ENCODE measurements at regions not wholly inside any gene's neighbourhood (a gene's known extent, or its start where the extent isn't known, plus 50 kb on each side); places are given as distances from the start of the nearest gene placed in this dataset.

DNA sequence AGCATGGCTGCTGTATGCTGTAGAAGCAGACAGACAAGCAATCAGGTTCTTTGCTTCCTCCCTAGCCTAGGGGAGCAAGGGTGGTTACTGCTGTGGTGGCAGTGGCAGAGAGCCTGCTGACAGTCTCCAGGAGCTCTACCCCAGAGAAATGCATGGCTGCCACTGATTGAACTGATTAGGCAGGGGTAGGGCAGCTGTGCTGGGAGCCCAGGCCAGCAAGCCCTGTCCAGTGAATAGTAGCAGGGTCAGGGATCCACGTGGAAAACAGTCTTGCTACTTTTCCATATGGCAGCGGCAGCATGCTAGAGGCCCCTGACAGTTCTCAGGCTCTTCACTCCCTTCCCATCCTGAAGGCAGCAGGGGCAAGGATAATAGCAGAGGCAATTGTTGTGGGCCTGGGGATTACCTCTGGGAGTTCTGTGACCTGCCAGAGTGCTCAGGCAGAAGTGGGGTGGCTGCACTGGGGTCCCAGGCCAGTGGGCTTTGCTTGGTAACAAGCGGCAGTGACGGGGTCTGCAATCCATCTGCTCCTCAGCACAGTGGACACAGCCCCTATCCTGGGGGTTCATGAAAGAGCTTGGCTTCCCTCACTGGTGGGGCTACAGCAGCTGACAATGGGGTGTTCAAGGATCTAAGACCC lies 558.8 kb upstream of the GHITM start:
- Histone ChIP-seq H3K36me3 (ENCODE audit: control insufficient read depth in 1 of 2, insufficient read depth in 2 of 2, low read length in 2 of 2) (no peaks in the 10 kb centered on the region), H3K27ac (ENCODE audit: low read length) (no peak overlapping the region), H3K4me1 (ENCODE audit: control insufficient read depth in 1 of 2, insufficient read depth in 2 of 2, low read length in 2 of 2) (no peaks in the 10 kb centered on the region), H3K4me3 (ENCODE audit: low read depth in 1 of 2, low read length in 2 of 2) (no peak overlapping the region), H3K9me3 (ENCODE audit: control insufficient read depth in 1 of 2, low read length in 2 of 2) (no peaks in the 10 kb centered on the region), H3K27me3 (ENCODE audit: low read depth, low read length) (no peaks in the 10 kb centered on the region)

DNA sequence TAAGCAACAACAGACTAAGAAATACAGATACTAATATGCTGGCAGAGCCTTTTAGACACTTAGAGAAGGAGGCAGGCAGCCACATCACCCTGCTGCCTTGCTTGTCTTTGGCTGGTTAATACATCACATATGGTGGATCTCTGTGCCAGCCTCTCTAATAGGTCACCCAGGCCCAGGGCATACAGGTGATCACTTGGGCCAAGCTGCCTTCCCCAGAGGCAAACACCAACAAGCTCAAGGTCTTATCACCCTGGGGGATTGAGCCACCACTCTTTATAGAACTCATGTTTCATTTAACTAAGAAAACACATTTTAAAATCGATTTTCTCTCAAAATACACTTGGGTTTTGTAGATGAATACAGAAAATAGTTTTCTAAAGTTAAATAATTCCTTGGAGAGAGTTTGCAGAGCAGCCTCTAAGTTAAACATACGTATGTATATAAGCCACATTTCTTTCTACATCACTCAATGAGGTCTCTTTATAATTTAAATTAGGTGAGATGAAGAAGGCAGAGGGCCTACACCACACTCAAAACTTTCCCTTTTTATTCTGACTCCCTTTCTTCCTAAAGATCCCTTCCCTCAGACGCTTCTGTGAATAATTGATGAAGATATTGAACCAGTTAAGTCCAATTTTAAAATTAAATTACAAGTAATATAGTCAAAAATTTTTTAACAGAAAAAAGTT lies 556.8 kb upstream of the GHITM start:
- Histone ChIP-seq H3K27me3 (ENCODE audit: low read depth, low read length) (no peaks in the 10 kb centered on the region), H3K27ac (ENCODE audit: low read length) (no peak overlapping the region), H3K36me3 (ENCODE audit: control insufficient read depth in 1 of 2, insufficient read depth in 2 of 2, low read length in 2 of 2) (no peaks in the 10 kb centered on the region), H3K9me3 (ENCODE audit: control insufficient read depth in 1 of 2, low read length in 2 of 2) (no peaks in the 10 kb centered on the region), H3K4me3 (ENCODE audit: low read depth in 1 of 2, low read length in 2 of 2) (no peak overlapping the region), H3K4me1 (ENCODE audit: control insufficient read depth in 1 of 2, insufficient read depth in 2 of 2, low read length in 2 of 2) (no peaks in the 10 kb centered on the region)

GRCh38 chr10:83585686-83586085 lies 553.6 kb upstream of the GHITM start:
- Histone ChIP-seq H3K4me1 (ENCODE audit: control insufficient read depth in 1 of 2, insufficient read depth in 2 of 2, low read length in 2 of 2) (no peaks in the 10 kb centered on the region), H3K9me3 (ENCODE audit: control insufficient read depth in 1 of 2, low read length in 2 of 2) (no peaks in the 10 kb centered on the region), H3K36me3 (ENCODE audit: control insufficient read depth in 1 of 2, insufficient read depth in 2 of 2, low read length in 2 of 2) (no peaks in the 10 kb centered on the region), H3K4me3 (ENCODE audit: low read depth in 1 of 2, low read length in 2 of 2) (no peak overlapping the region), H3K27ac (ENCODE audit: low read length) (no peak overlapping the region), H3K27me3 (ENCODE audit: low read depth, low read length) (no peaks in the 10 kb centered on the region)

- Histone ChIP-seq H3K27ac (ENCODE audit: low read length) (no peak overlapping the region), H3K9me3 (ENCODE audit: control insufficient read depth in 1 of 2, low read length in 2 of 2) (peaks cover 3 to 17% of the 10 kb centered on the region in 2 donors), H3K27me3 (ENCODE audit: low read depth, low read length) (no peaks in the 10 kb centered on the region), H3K4me1 (ENCODE audit: control insufficient read depth in 1 of 2, insufficient read depth in 2 of 2, low read length in 2 of 2) (no peaks in the 10 kb centered on the region), H3K36me3 (ENCODE audit: control insufficient read depth in 1 of 2, insufficient read depth in 2 of 2, low read length in 2 of 2) (no peaks in the 10 kb centered on the region), H3K4me3 (ENCODE audit: low read depth in 1 of 2, low read length in 2 of 2) (no peak overlapping the region)
Measured at GRCh38 chr10:83592337-83592935, 546.9 kb upstream of the GHITM start.

- Histone ChIP-seq H3K27ac (ENCODE audit: low read length) (no peak overlapping the region), H3K4me3 (ENCODE audit: low read depth in 1 of 2, low read length in 2 of 2) (no peak overlapping the region), H3K36me3 (ENCODE audit: control insufficient read depth in 1 of 2, insufficient read depth in 2 of 2, low read length in 2 of 2) (no peaks in the 10 kb centered on the region), H3K27me3 (ENCODE audit: low read depth, low read length) (no peaks in the 10 kb centered on the region), H3K4me1 (ENCODE audit: control insufficient read depth in 1 of 2, insufficient read depth in 2 of 2, low read length in 2 of 2) (no peaks in the 10 kb centered on the region), H3K9me3 (ENCODE audit: control insufficient read depth in 1 of 2, low read length in 2 of 2) (no peaks in the 10 kb centered on the region)
Measured at GRCh38 chr10:83603708-83604107, 535.6 kb upstream of the GHITM start.

DNA sequence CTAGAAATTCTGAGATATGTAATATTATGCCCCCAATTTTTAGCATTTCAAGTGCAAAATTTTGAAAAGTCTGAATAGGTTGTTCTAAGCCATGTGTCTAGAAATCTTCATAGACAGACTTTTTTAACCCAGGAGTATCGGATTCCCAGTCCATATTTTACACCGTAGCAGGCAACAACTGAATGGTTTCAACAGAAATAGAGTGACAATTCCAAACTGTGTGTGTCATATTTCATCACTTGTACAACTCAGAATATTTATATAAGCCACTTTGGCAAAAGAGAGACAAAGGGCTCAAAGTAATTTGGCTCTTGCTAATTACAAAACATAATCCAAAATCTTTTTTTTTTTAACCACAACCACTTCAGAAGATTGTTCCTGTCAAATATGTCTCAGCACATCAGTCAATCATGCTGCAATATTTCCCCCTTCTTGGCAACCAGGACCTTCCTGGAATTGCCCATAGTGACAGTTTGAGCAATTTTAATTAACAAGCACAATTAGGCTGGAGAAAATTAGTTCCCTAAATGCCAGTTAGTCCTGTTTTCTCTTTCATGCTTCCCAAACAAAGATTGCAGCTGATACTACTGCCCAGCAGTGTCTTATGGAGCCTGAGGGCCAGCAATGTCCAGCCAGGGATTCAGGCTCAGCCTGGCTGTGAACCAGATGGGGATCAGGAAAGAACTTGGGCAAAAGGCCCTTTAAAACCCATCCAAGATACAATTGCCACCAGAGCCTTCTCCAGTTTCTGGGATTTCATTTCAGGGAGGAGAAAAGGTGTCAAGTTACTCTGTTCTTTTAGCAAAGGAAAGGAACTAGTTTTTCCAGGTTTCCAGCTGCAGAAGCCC lies 533.3 kb upstream of the GHITM start:
- Histone ChIP-seq H3K9me3 (ENCODE audit: control insufficient read depth in 1 of 2, low read length in 2 of 2) (no peaks in the 10 kb centered on the region), H3K36me3 (ENCODE audit: control insufficient read depth in 1 of 2, insufficient read depth in 2 of 2, low read length in 2 of 2) (no peaks in the 10 kb centered on the region), H3K27me3 (ENCODE audit: low read depth, low read length) (no peaks in the 10 kb centered on the region), H3K4me3 (ENCODE audit: low read depth in 1 of 2, low read length in 2 of 2) (no peak overlapping the region), H3K4me1 (ENCODE audit: control insufficient read depth in 1 of 2, insufficient read depth in 2 of 2, low read length in 2 of 2) (no peaks in the 10 kb centered on the region), H3K27ac (ENCODE audit: low read length) (no peak overlapping the region)

- Histone ChIP-seq H3K4me1 (ENCODE audit: control insufficient read depth in 1 of 2, insufficient read depth in 2 of 2, low read length in 2 of 2) (no peaks in the 10 kb centered on the region), H3K27me3 (ENCODE audit: low read depth, low read length) (no peaks in the 10 kb centered on the region), H3K27ac (ENCODE audit: low read length) (no peak overlapping the region), H3K9me3 (ENCODE audit: control insufficient read depth in 1 of 2, low read length in 2 of 2) (no peaks in the 10 kb centered on the region), H3K36me3 (ENCODE audit: control insufficient read depth in 1 of 2, insufficient read depth in 2 of 2, low read length in 2 of 2) (no peaks in the 10 kb centered on the region), H3K4me3 (ENCODE audit: low read depth in 1 of 2, low read length in 2 of 2) (no peak overlapping the region)
Measured at GRCh38 chr10:83607959-83608745, 531.2 kb upstream of the GHITM start.

- Histone ChIP-seq H3K27me3 (ENCODE audit: low read depth, low read length) (no peaks in the 10 kb centered on the region), H3K9me3 (ENCODE audit: control insufficient read depth in 1 of 2, low read length in 2 of 2) (no peaks in the 10 kb centered on the region), H3K27ac (ENCODE audit: low read length) (no peak overlapping the region), H3K4me1 (ENCODE audit: control insufficient read depth in 1 of 2, insufficient read depth in 2 of 2, low read length in 2 of 2) (no peaks in the 10 kb centered on the region), H3K36me3 (ENCODE audit: control insufficient read depth in 1 of 2, insufficient read depth in 2 of 2, low read length in 2 of 2) (no peaks in the 10 kb centered on the region), H3K4me3 (ENCODE audit: low read depth in 1 of 2, low read length in 2 of 2) (no peak overlapping the region)
Measured at GRCh38 chr10:83612050-83612449, 527.3 kb upstream of the GHITM start.

DNA sequence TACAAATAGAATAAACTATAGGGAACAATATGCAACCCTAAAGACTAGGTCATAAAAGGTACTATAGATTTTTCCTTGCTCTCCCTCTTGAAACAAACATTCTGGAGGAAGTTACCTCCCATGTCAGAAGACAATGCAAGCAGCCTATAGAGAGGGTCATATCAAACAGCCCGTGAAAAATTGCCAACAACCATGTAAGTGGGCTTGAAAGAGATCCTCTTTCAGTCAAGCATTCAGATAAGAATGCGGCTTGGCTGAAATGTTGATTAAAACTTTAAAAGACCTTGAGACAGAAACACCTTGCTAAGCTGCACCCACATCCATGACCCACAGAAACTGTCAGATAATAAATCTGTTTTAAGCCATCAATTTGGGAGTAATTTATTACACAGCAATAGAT lies 526.6 kb upstream of the GHITM start:
- Histone ChIP-seq H3K9me3 (ENCODE audit: control insufficient read depth in 1 of 2, low read length in 2 of 2) (no peaks in the 10 kb centered on the region), H3K27ac (ENCODE audit: low read length) (no peak overlapping the region), H3K4me3 (ENCODE audit: low read depth in 1 of 2, low read length in 2 of 2) (no peak overlapping the region), H3K27me3 (ENCODE audit: low read depth, low read length) (no peaks in the 10 kb centered on the region), H3K36me3 (ENCODE audit: control insufficient read depth in 1 of 2, insufficient read depth in 2 of 2, low read length in 2 of 2) (no peaks in the 10 kb centered on the region), H3K4me1 (ENCODE audit: control insufficient read depth in 1 of 2, insufficient read depth in 2 of 2, low read length in 2 of 2) (no peaks in the 10 kb centered on the region)

DNA sequence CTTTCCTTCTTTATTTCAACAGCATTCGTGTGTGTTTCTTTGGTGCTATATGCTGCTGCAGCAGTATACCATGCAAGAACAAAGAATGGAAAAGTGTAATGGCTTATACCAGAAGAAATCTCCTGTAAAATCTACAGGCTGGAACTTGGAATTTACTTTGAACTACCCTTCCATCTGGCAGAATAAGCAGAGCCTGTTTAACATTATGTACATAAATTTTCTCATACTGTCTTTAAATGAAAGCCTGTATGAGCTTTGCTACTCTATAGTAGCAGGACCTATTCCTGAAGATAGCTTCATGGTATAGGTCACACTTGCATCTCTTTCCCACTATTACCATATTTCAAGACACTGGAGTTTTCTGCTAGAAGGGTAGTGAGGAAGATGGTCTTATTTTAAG lies 522.1 kb upstream of the GHITM start:
- Histone ChIP-seq H3K36me3 (ENCODE audit: control insufficient read depth in 1 of 2, insufficient read depth in 2 of 2, low read length in 2 of 2) (no peaks in the 10 kb centered on the region), H3K9me3 (ENCODE audit: control insufficient read depth in 1 of 2, low read length in 2 of 2) (no peaks in the 10 kb centered on the region), H3K4me3 (ENCODE audit: low read depth in 1 of 2, low read length in 2 of 2) (no peak overlapping the region), H3K27ac (ENCODE audit: low read length) (no peak overlapping the region), H3K27me3 (ENCODE audit: low read depth, low read length) (no peaks in the 10 kb centered on the region), H3K4me1 (ENCODE audit: control insufficient read depth in 1 of 2, insufficient read depth in 2 of 2, low read length in 2 of 2) (no peaks in the 10 kb centered on the region)

Data from muscle layer of duodenum (tissue), 2 donors.